ENCODE measurements at regions not wholly inside any gene's neighbourhood (a gene's known extent, or its start where the extent isn't known, plus 50 kb on each side); places are given as distances from the start of the nearest gene placed in this dataset.

DNA sequence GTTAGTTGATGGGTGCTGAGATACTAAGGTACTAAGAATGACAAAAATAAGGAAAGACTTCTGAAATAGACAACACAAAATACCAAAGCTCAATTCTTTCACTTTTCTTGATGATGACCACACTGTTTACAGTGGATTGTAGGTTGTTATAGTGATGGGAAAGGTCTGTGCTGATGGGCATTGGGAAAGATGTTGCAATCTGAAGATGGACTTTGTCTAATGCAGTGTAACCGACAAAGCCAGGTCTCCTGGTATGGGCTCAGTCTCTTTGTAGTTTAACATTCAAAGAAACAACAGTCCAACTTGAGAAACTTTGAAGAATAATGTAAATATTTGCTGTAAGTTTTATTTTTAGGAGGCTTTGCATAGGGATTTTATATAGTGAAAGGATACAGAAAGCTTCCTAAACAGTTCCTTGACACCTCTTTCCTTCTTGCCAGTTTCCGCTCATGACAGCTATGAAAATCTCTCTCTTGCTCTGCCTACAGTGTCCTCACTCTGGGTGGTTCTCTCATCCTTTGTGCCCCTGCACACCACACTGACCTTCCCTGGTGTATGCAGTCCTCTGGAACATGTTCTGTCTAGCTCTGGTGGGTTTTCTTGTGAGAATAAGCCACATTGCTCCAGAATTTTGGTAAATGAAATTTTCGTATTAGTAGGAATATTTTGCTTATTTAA lies 172.2 kb downstream of the KCNRG start:
- no peak for TF ChIP-seq CTCF (IDR thresholded peaks at IDR 0.05)
- WGBS, 2 donors = 85 to 86% methylated on average over 3 of the region's 3 CpGs
- ATAC-seq (no peak), DNase-seq (no peak), FAIRE-seq (no peak)
- no peaks in the 10 kb centered on the region for H3K9me3 ChIP-seq
- peaks cover 0 to 3% (median 0%) of the 10 kb centered on the region in 3 donors for H3K4me1 ChIP-seq
- H3K27ac ChIP-seq = no peak overlapping the region
- H3K27me3 ChIP-seq = no peaks in the 10 kb centered on the region
- H3K4me3 ChIP-seq = no peak overlapping the region
- no peaks in the 10 kb centered on the region for H3K36me3 ChIP-seq
- intact Hi-C loops (cut with DNase I) = no loop called here

DNA sequence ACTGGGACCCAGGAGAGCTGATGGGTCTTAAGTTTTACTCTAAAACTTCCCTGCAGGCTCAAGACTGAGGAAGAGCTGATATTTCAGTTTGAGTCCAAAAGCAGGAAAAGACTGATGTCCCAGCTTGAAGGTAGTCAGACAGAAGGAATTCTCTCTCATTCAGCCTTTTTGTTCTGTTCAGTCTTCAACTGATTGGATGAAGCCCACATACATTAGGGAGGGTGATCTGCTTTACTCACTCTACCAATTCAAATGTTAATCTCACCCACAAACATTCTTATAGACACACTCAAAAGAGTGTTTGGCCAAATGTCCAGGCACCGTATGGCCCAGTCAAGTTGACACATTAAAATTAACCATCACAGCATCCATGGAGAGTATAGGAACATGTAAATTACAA lies 173.5 kb downstream of the KCNRG start:
- 78 to 87% methylated on average over 1 of the region's 1 CpG for WGBS, 2 donors
- DNase-seq (no peak), ATAC-seq (no peak), FAIRE-seq (no peak)
- Histone ChIP-seq H3K4me1 (peaks cover 0 to 3% (median 0%) of the 10 kb centered on the region in 3 donors), H3K36me3 (no peaks in the 10 kb centered on the region), H3K4me3 (no peak overlapping the region), H3K9me3 (no peaks in the 10 kb centered on the region), H3K27ac (no peak overlapping the region), H3K27me3 (no peaks in the 10 kb centered on the region)
- TF ChIP-seq CTCF (IDR thresholded peaks at IDR 0.05) = no peak
- intact Hi-C loops (cut with DNase I) = no loop called here

DNA sequence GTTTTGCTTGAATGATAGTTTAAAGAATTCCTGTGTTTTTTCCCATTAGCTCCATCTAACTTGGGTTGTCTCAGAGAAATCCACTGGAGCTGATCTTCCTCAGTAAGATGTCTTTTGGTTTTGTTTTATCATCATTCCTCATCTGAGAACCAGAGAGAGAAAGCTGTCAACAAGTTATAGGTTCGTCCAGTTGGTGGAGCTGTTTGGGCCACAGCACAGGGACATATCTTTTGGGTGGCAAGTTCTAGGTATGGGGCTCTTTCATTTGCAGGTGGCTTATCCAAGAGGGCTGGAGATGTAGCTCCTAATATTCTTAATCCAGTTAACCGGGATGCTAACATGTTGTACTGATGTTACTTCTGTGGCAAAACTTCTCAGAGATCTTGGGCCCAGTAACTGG lies 174.2 kb downstream of the KCNRG start:
- Histone ChIP-seq H3K9me3 (no peaks in the 10 kb centered on the region), H3K36me3 (no peaks in the 10 kb centered on the region), H3K27ac (no peak overlapping the region), H3K4me1 (peaks cover 0 to 3% (median 0%) of the 10 kb centered on the region in 3 donors), H3K4me3 (no peak overlapping the region), H3K27me3 (no peaks in the 10 kb centered on the region)
- intact Hi-C loops (cut with DNase I) = no loop called here
- ATAC-seq (no peak), FAIRE-seq (no peak), DNase-seq (no peak)
- WGBS, 2 donors = 85 to 91% methylated on average over 2 of the region's 2 CpGs
- TF ChIP-seq CTCF (IDR thresholded peaks at IDR 0.05) = no peak

DNA sequence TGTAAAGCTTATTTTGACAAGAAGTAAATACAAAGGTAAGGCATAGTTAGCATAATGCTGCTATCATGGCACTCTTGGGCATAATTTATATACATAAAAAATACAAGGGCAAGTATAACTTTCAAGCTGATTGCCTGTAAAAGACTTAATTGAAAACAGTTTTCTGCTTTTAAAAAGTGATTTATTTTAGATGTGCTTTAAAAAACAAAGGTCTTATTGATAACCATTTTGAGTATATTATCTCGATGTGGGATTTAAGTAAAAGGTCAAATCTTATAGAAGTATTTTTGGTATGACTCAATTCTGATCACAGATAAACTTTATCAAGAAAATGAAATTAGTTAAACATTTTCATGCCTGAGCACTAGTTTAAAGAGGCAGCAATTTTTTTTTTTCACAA lies 175.8 kb downstream of the KCNRG start:
- WGBS, 2 donors = 10 to 22% methylated on average over 1 of the region's 1 CpG
- intact Hi-C loops (cut with DNase I) = no loop called here
- TF ChIP-seq CTCF (IDR thresholded peaks at IDR 0.05) = no peak
- H3K4me1 ChIP-seq = peaks cover 0 to 3% (median 0%) of the 10 kb centered on the region in 3 donors
- no peaks in the 10 kb centered on the region for H3K36me3 ChIP-seq
- no peak for ATAC-seq
- H3K4me3 ChIP-seq = no peak overlapping the region
- no peaks in the 10 kb centered on the region for H3K27me3 ChIP-seq
- no peak for DNase-seq
- H3K27ac ChIP-seq = no peak overlapping the region
- H3K9me3 ChIP-seq = no peaks in the 10 kb centered on the region
- FAIRE-seq = no peak

GRCh38 chr13:50192272-50192813 lies 177.1 kb downstream of the KCNRG start:
- intact Hi-C loops (cut with DNase I) = no loop called here
- Histone ChIP-seq H3K27ac (no peak overlapping the region), H3K4me3 (no peak overlapping the region), H3K9me3 (no peaks in the 10 kb centered on the region), H3K27me3 (no peaks in the 10 kb centered on the region), H3K4me1 (peaks cover 0 to 3% (median 0%) of the 10 kb centered on the region in 3 donors), H3K36me3 (no peaks in the 10 kb centered on the region)
- FAIRE-seq (no peak), DNase-seq (no peak), ATAC-seq (no peak)
- no peak for TF ChIP-seq CTCF (IDR thresholded peaks at IDR 0.05)
- WGBS, 2 donors = 21 to 40% methylated on average over 1 of the region's 1 CpG

Measured in pancreas (tissue), 10 donors.